Endothelial cell (in vitro differentiated cells): ENCODE measurements at regions not wholly inside any gene's neighbourhood (a gene's known extent, or its start where the extent isn't known, plus 50 kb on each side); places are given as distances from the start of the nearest gene placed in this dataset.

Source experiments
- DNase-seq: peaks from one replicate; pipeline ENCODE4 v3.0.0; 2021; ENCODE audit warnings: low spot score
- H3K27ac Mint-ChIP-seq: one replicate; pipeline ENCODE4 v1.8.0; 2021; ENCODE audit warnings: mixed read lengths, inconsistent platforms; ENCODE audit not compliant: unreplicated experiment
- H3K27me3 Mint-ChIP-seq: one replicate; pipeline ENCODE4 v1.8.0; 2021; ENCODE audit warnings: mild to moderate bottlenecking, moderate library complexity, mixed read lengths, inconsistent platforms; ENCODE audit not compliant: unreplicated experiment
- H3K36me3 Mint-ChIP-seq: one replicate; pipeline ENCODE4 v1.8.0; 2021; ENCODE audit warnings: mild to moderate bottlenecking, low read depth, mixed read lengths, inconsistent platforms; ENCODE audit not compliant: unreplicated experiment
- H3K4me1 Mint-ChIP-seq: one replicate; pipeline ENCODE4 v1.8.0; 2021; ENCODE audit warnings: mild to moderate bottlenecking, mixed read lengths, inconsistent platforms; ENCODE audit not compliant: unreplicated experiment
- H3K4me3 Mint-ChIP-seq: one replicate; pipeline ENCODE4 v1.8.0; 2021; ENCODE audit warnings: mild to moderate bottlenecking, mixed read lengths, inconsistent platforms; ENCODE audit not compliant: unreplicated experiment
- H3K9me3 Mint-ChIP-seq: one replicate; pipeline ENCODE4 v1.8.0; 2021; ENCODE audit warnings: mixed read lengths, inconsistent platforms; ENCODE audit not compliant: unreplicated experiment
- CTCF ChIP-seq: fragments of 200-600 bp; sonication (generic); IDR thresholded peaks from one replicate; pipeline ENCODE4 v1.5.0; 2021; ENCODE audit warnings: antibody characterized with exemption; ENCODE audit not compliant: unreplicated experiment

- no peak for DNase-seq
- Mint-ChIP-seq H3K9me3 (no peaks in the 10 kb centered on the region), H3K4me3 (no peak overlapping the region), H3K27me3 (peaks cover 3% of the 10 kb centered on the region), H3K27ac (no peak overlapping the region), H3K4me1 (no peaks in the 10 kb centered on the region), H3K36me3 (no peaks in the 10 kb centered on the region)
- no peak for TF ChIP-seq CTCF
Measured at GRCh38 chr2:18325118-18325517, 235.3 kb downstream of the RDH14 start.

- no peak for TF ChIP-seq CTCF
- H3K27me3 Mint-ChIP-seq = no peaks in the 10 kb centered on the region
- no peaks in the 10 kb centered on the region for H3K36me3 Mint-ChIP-seq
- H3K9me3 Mint-ChIP-seq = no peaks in the 10 kb centered on the region
- no peak for DNase-seq
- H3K27ac Mint-ChIP-seq = no peak overlapping the region
- peaks cover 2% of the 10 kb centered on the region for H3K4me1 Mint-ChIP-seq
- no peak overlapping the region for H3K4me3 Mint-ChIP-seq
Measured at GRCh38 chr2:18319987-18320386, 240.5 kb downstream of the RDH14 start.

- no peak for DNase-seq
- peaks cover 2% of the 10 kb centered on the region for H3K4me1 Mint-ChIP-seq
- H3K36me3 Mint-ChIP-seq = no peaks in the 10 kb centered on the region
- H3K9me3 Mint-ChIP-seq = no peaks in the 10 kb centered on the region
- TF ChIP-seq CTCF = no peak
- no peak overlapping the region for H3K4me3 Mint-ChIP-seq
- H3K27me3 Mint-ChIP-seq = no peaks in the 10 kb centered on the region
- H3K27ac Mint-ChIP-seq = no peak overlapping the region
Measured at GRCh38 chr2:18317017-18317416, 243.4 kb downstream of the RDH14 start.

GRCh38 chr2:18312818-18313217 lies 247.6 kb downstream of the RDH14 start:
- Mint-ChIP-seq H3K4me3 (no peak overlapping the region), H3K27me3 (no peaks in the 10 kb centered on the region), H3K4me1 (peaks cover 2% of the 10 kb centered on the region), H3K36me3 (no peaks in the 10 kb centered on the region), H3K9me3 (no peaks in the 10 kb centered on the region), H3K27ac (no peak overlapping the region)
- TF ChIP-seq CTCF = no peak
- DNase-seq = no peak

GRCh38 chr2:18311420-18312195 lies 248.8 kb downstream of the RDH14 start:
- H3K27ac Mint-ChIP-seq = no peak overlapping the region
- H3K36me3 Mint-ChIP-seq = no peaks in the 10 kb centered on the region
- no peak overlapping the region for H3K4me3 Mint-ChIP-seq
- no peaks in the 10 kb centered on the region for H3K4me1 Mint-ChIP-seq
- no peaks in the 10 kb centered on the region for H3K27me3 Mint-ChIP-seq
- DNase-seq = no peak
- H3K9me3 Mint-ChIP-seq = no peaks in the 10 kb centered on the region
- TF ChIP-seq CTCF = no peak
